ENCODE measurements at regions not wholly inside any gene's neighbourhood (a gene's known extent, or its start where the extent isn't known, plus 50 kb on each side); places are given as distances from the start of the nearest gene placed in this dataset.

DNA sequence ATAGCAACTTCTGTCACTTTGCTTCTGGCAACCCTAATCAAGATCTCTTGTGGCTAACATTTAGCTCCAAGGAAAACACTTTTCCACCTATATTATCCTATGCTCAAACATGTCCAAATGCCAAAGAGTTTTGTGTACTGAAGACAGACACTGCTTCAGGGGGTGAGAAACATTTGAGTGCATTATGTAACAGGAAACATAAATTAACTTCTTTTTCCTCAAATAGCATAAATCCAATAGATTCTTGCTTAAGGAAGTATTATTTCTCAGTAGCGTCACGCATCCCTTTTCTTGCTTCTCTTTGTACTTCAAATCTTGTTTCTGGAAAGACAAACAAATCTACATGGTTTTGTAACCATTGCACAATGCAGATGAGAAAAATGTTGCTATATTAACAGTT, 839.1 kb downstream of the GLUD2 start:
- POLR2A ChIA-PET = no interaction called here
- Mint-ChIP-seq H3K4me1 (no peaks in the 10 kb centered on the region), H3K9me3 (ENCODE audit: insufficient read depth) (no peaks in the 10 kb centered on the region), H3K4me3 (no peak overlapping the region), H3K27me3 (no peaks in the 10 kb centered on the region), H3K27ac (no peak overlapping the region)
- no peak overlapping the region for H3K9ac ChIP-seq (ENCODE audit: low read length)
- no peaks in the 10 kb centered on the region for H3K36me3 ChIP-seq (replicated peaks in 1 of 2; ENCODE audit: control extremely low read depth in 1 of 2, control insufficient read depth in 1 of 2, extremely low read depth in 1 of 2, insufficient read depth in 2 of 2, low read length in 1 of 2)
- H4K20me1 ChIP-seq (ENCODE audit: control insufficient read depth, insufficient read depth, low read length, poor library complexity, severe bottlenecking) = no peaks in the 10 kb centered on the region
- no peak overlapping the region for H3K27ac ChIP-seq (ENCODE audit: low read length in 2 of 2)
- no peaks in the 10 kb centered on the region for H3K9me3 ChIP-seq (ENCODE audit: control extremely low read depth in 1 of 3, control insufficient read depth in 2 of 3, insufficient read depth in 1 of 3, low read length in 2 of 3)
- no peak for DNase-seq
- no peak overlapping the region for H3K4me2 ChIP-seq (replicated peaks; ENCODE audit: low read depth, low read length, poor library complexity, severe bottlenecking)
- intact Hi-C loops (cut with micrococcal nuclease) = no loop called here
- WGBS (ENCODE audit: insufficient coverage) = no CpG with 5 or more reads among the region's 2 CpGs
- TF ChIP-seq, protein P1, sequence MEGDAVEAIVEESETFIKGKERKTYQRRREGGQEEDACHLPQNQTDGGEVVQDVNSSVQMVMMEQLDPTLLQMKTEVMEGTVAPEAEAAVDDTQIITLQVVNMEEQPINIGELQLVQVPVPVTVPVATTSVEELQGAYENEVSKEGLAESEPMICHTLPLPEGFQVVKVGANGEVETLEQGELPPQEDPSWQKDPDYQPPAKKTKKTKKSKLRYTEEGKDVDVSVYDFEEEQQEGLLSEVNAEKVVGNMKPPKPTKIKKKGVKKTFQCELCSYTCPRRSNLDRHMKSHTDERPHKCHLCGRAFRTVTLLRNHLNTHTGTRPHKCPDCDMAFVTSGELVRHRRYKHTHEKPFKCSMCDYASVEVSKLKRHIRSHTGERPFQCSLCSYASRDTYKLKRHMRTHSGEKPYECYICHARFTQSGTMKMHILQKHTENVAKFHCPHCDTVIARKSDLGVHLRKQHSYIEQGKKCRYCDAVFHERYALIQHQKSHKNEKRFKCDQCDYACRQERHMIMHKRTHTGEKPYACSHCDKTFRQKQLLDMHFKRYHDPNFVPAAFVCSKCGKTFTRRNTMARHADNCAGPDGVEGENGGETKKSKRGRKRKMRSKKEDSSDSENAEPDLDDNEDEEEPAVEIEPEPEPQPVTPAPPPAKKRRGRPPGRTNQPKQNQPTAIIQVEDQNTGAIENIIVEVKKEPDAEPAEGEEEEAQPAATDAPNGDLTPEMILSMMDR (IDR thresholded peaks at IDR 0.05) = no peak
- TF ChIP-seq EZH2 (IDR thresholded peaks at IDR 0.05; ENCODE audit: borderline replicate concordance, insufficient read depth, low read depth, low read length, poor library complexity, severe bottlenecking) = no peak
- no peaks in the 10 kb centered on the region for H3K79me2 ChIP-seq (ENCODE audit: control insufficient read depth, insufficient read depth, low read length)
- ATAC-seq (ENCODE audit: low read depth) = no peak
- H3K4me3 ChIP-seq (ENCODE audit: control extremely low read depth in 1 of 5, extremely low read depth in 1 of 5, insufficient read depth in 1 of 5, low read depth in 2 of 5, low read length in 4 of 5) = no peak overlapping the region
- CTCF ChIA-PET = no interaction called here
- no peak overlapping the region for H2AFZ ChIP-seq (ENCODE audit: insufficient read depth, low read depth, low read length, poor library complexity, severe bottlenecking)
- H3K27me3 ChIP-seq (replicated peaks in 1 of 4; ENCODE audit: control extremely low read depth in 1 of 4, control insufficient read depth in 3 of 4, insufficient read depth in 4 of 4, low read length in 3 of 4) = no peaks in the 10 kb centered on the region
- no peaks in the 10 kb centered on the region for H3K4me1 ChIP-seq (ENCODE audit: control insufficient read depth in 2 of 2, insufficient read depth in 2 of 2, low read length in 2 of 2)

DNA sequence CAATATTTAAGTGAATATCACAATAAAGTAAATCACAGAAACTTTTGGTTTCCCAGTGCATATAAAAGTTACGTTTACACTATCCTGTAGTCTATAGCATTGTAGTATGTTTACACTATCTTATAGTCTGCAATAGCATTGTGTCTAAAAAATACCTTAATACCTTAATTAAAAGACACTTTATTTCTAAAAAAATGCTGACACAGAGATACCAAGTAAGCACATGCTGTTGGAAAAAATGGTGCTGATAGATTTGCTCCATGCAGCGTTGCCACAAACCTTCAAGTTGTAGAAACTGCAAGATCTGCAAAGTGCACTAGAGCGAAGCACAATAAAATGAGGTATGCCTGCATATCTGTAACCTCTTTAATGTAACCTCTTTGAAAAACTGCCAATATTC, 847.3 kb downstream of the GLUD2 start:
- Histone ChIP-seq H3K79me2 (ENCODE audit: control insufficient read depth, insufficient read depth, low read length) (no peaks in the 10 kb centered on the region), H3K4me2 (replicated peaks; ENCODE audit: low read depth, low read length, poor library complexity, severe bottlenecking) (no peak overlapping the region), H3K4me1 (ENCODE audit: control insufficient read depth in 2 of 2, insufficient read depth in 2 of 2, low read length in 2 of 2) (no peaks in the 10 kb centered on the region), H3K9me3 (ENCODE audit: control extremely low read depth in 1 of 3, control insufficient read depth in 2 of 3, insufficient read depth in 1 of 3, low read length in 2 of 3) (no peaks in the 10 kb centered on the region), H4K20me1 (ENCODE audit: control insufficient read depth, insufficient read depth, low read length, poor library complexity, severe bottlenecking) (no peaks in the 10 kb centered on the region), H3K27me3 (replicated peaks in 1 of 4; ENCODE audit: control extremely low read depth in 1 of 4, control insufficient read depth in 3 of 4, insufficient read depth in 4 of 4, low read length in 3 of 4) (no peaks in the 10 kb centered on the region), H3K4me3 (ENCODE audit: control extremely low read depth in 1 of 5, extremely low read depth in 1 of 5, insufficient read depth in 1 of 5, low read depth in 2 of 5, low read length in 4 of 5) (no peak overlapping the region), H2AFZ (ENCODE audit: insufficient read depth, low read depth, low read length, poor library complexity, severe bottlenecking) (no peak overlapping the region), H3K27ac (ENCODE audit: low read length in 2 of 2) (no peak overlapping the region), H3K9ac (ENCODE audit: low read length) (no peak overlapping the region), H3K36me3 (replicated peaks in 1 of 2; ENCODE audit: control extremely low read depth in 1 of 2, control insufficient read depth in 1 of 2, extremely low read depth in 1 of 2, insufficient read depth in 2 of 2, low read length in 1 of 2) (no peaks in the 10 kb centered on the region)
- DNase-seq = no peak
- H3K4me3 Mint-ChIP-seq = no peak overlapping the region
- ChIA-PET POLR2A (no interaction called here), CTCF (no interaction called here)
- TF ChIP-seq, protein P1 (IDR thresholded peaks at IDR 0.05) = no peak
- TF ChIP-seq EZH2 (IDR thresholded peaks at IDR 0.05; ENCODE audit: borderline replicate concordance, insufficient read depth, low read depth, low read length, poor library complexity, severe bottlenecking) = no peak
- no peaks in the 10 kb centered on the region for H3K4me1 Mint-ChIP-seq
- H3K27me3 Mint-ChIP-seq = no peaks in the 10 kb centered on the region
- intact Hi-C loops (cut with micrococcal nuclease) = no loop called here
- no peak for ATAC-seq (ENCODE audit: low read depth)
- no CpG with 5 or more reads among the region's 3 CpGs for WGBS (ENCODE audit: insufficient coverage)
- no peak overlapping the region for H3K27ac Mint-ChIP-seq
- H3K9me3 Mint-ChIP-seq (ENCODE audit: insufficient read depth) = no peaks in the 10 kb centered on the region

All from B cell (primary cell).